MM.1S (cell line): ENCODE measurements at regions not wholly inside any gene's neighbourhood (a gene's known extent, or its start where the extent isn't known, plus 50 kb on each side); places are given as distances from the start of the nearest gene placed in this dataset.

Experiments used
- DNase-seq: peaks from one replicate; pipeline ENCODE4 v3.0.0-alpha.2; 2015
- H2AFZ ChIP-seq: fragments of 300-600 bp; sonication (generic); 2 replicates; pipeline ENCODE4 v1.6.0; 2016; ENCODE audit warnings: antibody characterized with exemption, low read length
- H3F3A ChIP-seq: fragments of 300-600 bp; sonication (generic); 2 replicates; pipeline ENCODE4 v1.6.1; 2016; ENCODE audit warnings: mild to moderate bottlenecking, antibody characterized with exemption, low read length, moderate library complexity, mixed read lengths; ENCODE audit not compliant: insufficient read depth
- H3K27ac ChIP-seq: fragments of 300-600 bp; sonication (generic); 2 replicates; pipeline ENCODE4 v1.5.1; 2016; ENCODE audit warnings: mild to moderate bottlenecking, low read length
- H3K27me3 ChIP-seq: fragments of 300-600 bp; sonication (generic); replicated peaks from 2 replicates; pipeline ENCODE4 v1.6.0; 2016; ENCODE audit warnings: low read length; ENCODE audit not compliant: insufficient read depth
- H3K36me3 ChIP-seq: fragments of 300-600 bp; sonication (generic); replicated peaks from 2 replicates; pipeline ENCODE4 v1.6.1; 2016; ENCODE audit warnings: mild to moderate bottlenecking, low read length, mixed read lengths; ENCODE audit not compliant: insufficient read depth
- H3K4me1 ChIP-seq: fragments of 300-600 bp; sonication (generic); 2 replicates; pipeline ENCODE4 v1.6.1; 2016; ENCODE audit warnings: low read length, mixed read lengths
- H3K4me2 ChIP-seq: fragments of 300-600 bp; sonication (generic); 2 replicates; pipeline ENCODE4 v1.6.0; 2016; ENCODE audit warnings: low read depth, low read length
- H3K4me3 ChIP-seq: fragments of 300-600 bp; sonication (generic); 2 replicates; pipeline ENCODE4 v1.5.1; 2016; ENCODE audit warnings: low read length, mixed read lengths
- H3K79me2 ChIP-seq: fragments of 300-600 bp; sonication (generic); 2 replicates; pipeline ENCODE4 v1.6.1; 2016; ENCODE audit warnings: mixed run types, low read length, mixed read lengths
- H3K9ac ChIP-seq: fragments of 300-600 bp; sonication (generic); 2 replicates; pipeline ENCODE4 v1.6.1; 2016; ENCODE audit warnings: low read length, mixed read lengths
- H3K9me2 ChIP-seq: fragments of 300-600 bp; sonication (generic); replicated peaks from 2 replicates; pipeline ENCODE4 v1.6.1; 2016; ENCODE audit warnings: mild to moderate bottlenecking, low read length, mixed read lengths; ENCODE audit not compliant: insufficient read depth
- H3K9me3 ChIP-seq: fragments of 300-600 bp; sonication (generic); replicated peaks from 2 replicates; pipeline ENCODE4 v1.6.1; 2016; ENCODE audit warnings: mild to moderate bottlenecking, low read length, mixed read lengths; ENCODE audit not compliant: insufficient read depth
- H4K20me1 ChIP-seq: fragments of 300-600 bp; sonication (generic); 2 replicates; pipeline ENCODE4 v1.6.1; 2016; ENCODE audit warnings: mild to moderate bottlenecking, low read length, moderate library complexity, mixed read lengths; ENCODE audit not compliant: insufficient read depth
- CTCF ChIP-seq: fragments of 300-600 bp; sonication (generic); IDR thresholded peaks from 2 replicates; pipeline ENCODE4 v1.5.1; 2016; ENCODE audit warnings: antibody characterized with exemption, low read length, mixed read lengths
- EZH2 ChIP-seq: fragments of 300-600 bp; sonication (generic); optimal IDR thresholded peaks from 2 replicates; pipeline ENCODE3; 2017; ENCODE audit warnings: low read depth, mild to moderate bottlenecking, antibody characterized with exemption, low read length, mixed read lengths
- EZH2phosphoT487 ChIP-seq: fragments of 300-600 bp; sonication (generic); IDR thresholded peaks from 2 replicates; pipeline ENCODE4 v1.6.1; 2018; ENCODE audit warnings: antibody characterized with exemption, low read length

- no peaks in the 10 kb centered on the region for H3K4me1 ChIP-seq
- no peaks in the 10 kb centered on the region for H3K27me3 ChIP-seq
- no peaks in the 10 kb centered on the region for H3K36me3 ChIP-seq
- no peaks in the 10 kb centered on the region for H3F3A ChIP-seq
- no peaks in the 10 kb centered on the region for H4K20me1 ChIP-seq
- TF ChIP-seq CTCF, result no peak
- no peak for TF ChIP-seq EZH2phosphoT487
- no peak for TF ChIP-seq EZH2
- no peak overlapping the region for H3K27ac ChIP-seq
- H3K9me2 ChIP-seq, result no peaks in the 10 kb centered on the region
- H3K79me2 ChIP-seq, result no peaks in the 10 kb centered on the region
- no peak overlapping the region for H3K4me2 ChIP-seq
- H3K9me3 ChIP-seq, result no peaks in the 10 kb centered on the region
- H3K4me3 ChIP-seq, result no peak overlapping the region
- no peak overlapping the region for H2AFZ ChIP-seq
- H3K9ac ChIP-seq, result no peak overlapping the region
- no peak for DNase-seq
These were observed 84.6 kb downstream of the ID4 start for GRCh38 chr6:19921786-19922185.

- DNase-seq, result no peak
- no peaks in the 10 kb centered on the region for H3K79me2 ChIP-seq
- H3F3A ChIP-seq, result no peaks in the 10 kb centered on the region
- H3K4me3 ChIP-seq, result no peak overlapping the region
- H3K9me2 ChIP-seq, result no peaks in the 10 kb centered on the region
- H2AFZ ChIP-seq, result no peak overlapping the region
- no peak overlapping the region for H3K4me2 ChIP-seq
- H3K4me1 ChIP-seq, result no peaks in the 10 kb centered on the region
- H3K9ac ChIP-seq, result no peak overlapping the region
- H3K27ac ChIP-seq, result no peak overlapping the region
- no peaks in the 10 kb centered on the region for H3K27me3 ChIP-seq
- no peaks in the 10 kb centered on the region for H3K9me3 ChIP-seq
- no peaks in the 10 kb centered on the region for H3K36me3 ChIP-seq
- no peaks in the 10 kb centered on the region for H4K20me1 ChIP-seq
- TF ChIP-seq CTCF, result no peak
- no peak for TF ChIP-seq EZH2phosphoT487
- TF ChIP-seq EZH2, result no peak
These were observed 88.4 kb downstream of the ID4 start for GRCh38 chr6:19925533-19925932.

- Histone ChIP-seq H2AFZ (no peak overlapping the region), H3K4me3 (no peak overlapping the region), H3K4me2 (no peak overlapping the region), H3K9ac (no peak overlapping the region), H3K9me2 (no peaks in the 10 kb centered on the region), H3F3A (no peaks in the 10 kb centered on the region), H3K9me3 (no peaks in the 10 kb centered on the region), H3K27ac (no peak overlapping the region), H4K20me1 (no peaks in the 10 kb centered on the region), H3K27me3 (no peaks in the 10 kb centered on the region), H3K79me2 (no peaks in the 10 kb centered on the region), H3K4me1 (no peaks in the 10 kb centered on the region), H3K36me3 (no peaks in the 10 kb centered on the region)
- DNase-seq, result no peak
- TF ChIP-seq EZH2 (no peak), EZH2phosphoT487 (no peak)
These were observed 91.3 kb downstream of the ID4 start for GRCh38 chr6:19928461-19928860.

GRCh38 chr6:19929312-19929711 lies 92.1 kb downstream of the ID4 start:
- Histone ChIP-seq H3K9me2 (no peaks in the 10 kb centered on the region), H2AFZ (no peak overlapping the region), H3K27ac (no peak overlapping the region), H3K4me2 (no peak overlapping the region), H3K79me2 (no peaks in the 10 kb centered on the region), H3K27me3 (no peaks in the 10 kb centered on the region), H3K9me3 (no peaks in the 10 kb centered on the region), H3K9ac (no peak overlapping the region), H3K36me3 (no peaks in the 10 kb centered on the region), H4K20me1 (no peaks in the 10 kb centered on the region), H3K4me3 (no peak overlapping the region), H3F3A (no peaks in the 10 kb centered on the region), H3K4me1 (no peaks in the 10 kb centered on the region)
- TF ChIP-seq EZH2 (no peak), CTCF (no peak), EZH2phosphoT487 (no peak)
- no peak for DNase-seq
